Kidney (tissue), 10 donors: ENCODE measurements at regions not wholly inside any gene's neighbourhood (a gene's known extent, or its start where the extent isn't known, plus 50 kb on each side); places are given as distances from the start of the nearest gene placed in this dataset.
"Not testable (repeated sequence)": the region's sequence is repeated elsewhere in the genome, so short reads cannot be mapped to it uniquely, and the experiment has no call there.

Source experiments
- DNase-seq, 5 donors: peaks; one replicate each; pipeline ENCODE4 v3.0.0-alpha.2; 2013 to 2020
- FAIRE-seq: peaks from 2 replicates; lab custom pipeline; 2012; peaks lifted over from hg19 to GRCh38; lab: Jason Lieb, UNC
- H3K27ac ChIP-seq, 2 donors: one replicate each; pipeline ENCODE4 v1.7.0; 2013; ENCODE audit warnings: low read depth in 2 of 2, low read length in 2 of 2, inconsistent platforms in 1 of 2
- H3K27me3 ChIP-seq: one replicate; pipeline ENCODE4 v1.7.1; 2013; ENCODE audit warnings: low read length, inconsistent platforms; ENCODE audit not compliant: control insufficient read depth, insufficient read depth
- H3K36me3 ChIP-seq, 3 donors: one replicate each; pipeline versions ENCODE4 v1.7.0 to v1.7.1; 2013; ENCODE audit warnings: low read length in 3 of 3, control low read depth in 1 of 3, inconsistent platforms in 1 of 3; ENCODE audit not compliant: insufficient read depth in 3 of 3, control insufficient read depth in 2 of 3
- H3K4me1 ChIP-seq, 3 donors: one replicate each; pipeline versions ENCODE4 v1.7.0 to v1.7.1; 2013; ENCODE audit warnings: low read length in 3 of 3, inconsistent platforms in 1 of 3, low read depth in 1 of 3; ENCODE audit not compliant: control insufficient read depth in 2 of 3, insufficient read depth in 2 of 3
- H3K4me3 ChIP-seq, 3 donors: one replicate each; pipeline versions ENCODE4 v1.7.0 to v1.8.1; 2013; ENCODE audit warnings: low read length in 3 of 3, control low read depth in 1 of 3, inconsistent platforms in 1 of 3
- H3K9ac ChIP-seq, 3 donors: one replicate each; pipeline versions ENCODE4 v1.7.0 to v1.7.1; 2013; ENCODE audit warnings: low read length in 3 of 3, control low read depth in 1 of 3, inconsistent platforms in 1 of 3
- H3K9me3 ChIP-seq, 3 donors: one replicate each; pipeline versions ENCODE4 v1.7.0 to v1.7.1; 2013; ENCODE audit warnings: low read length in 3 of 3, control low read depth in 1 of 3, inconsistent platforms in 1 of 3; ENCODE audit not compliant: control insufficient read depth in 2 of 3, insufficient read depth in 1 of 3
- intact Hi-C: fragments of 100-400 bp; cut with DNase I; formaldehyde crosslinking; loops from one replicate; pipeline ENCODE4 v1.11.1; 2022
- donor health status: control.
- donor health status: control.
- donor health status: DM: yes; HTN: yes; CAD: no.
- donor health status: Normal renal cell carcinoma (clear cell type).

GRCh38 chr1:234816186-234816851, 206.3 kb upstream of the IRF2BP2 start:
- H3K36me3 ChIP-seq, H3K27me3 ChIP-seq, intact Hi-C loops, FAIRE-seq, H3K4me3 ChIP-seq, H3K4me1 ChIP-seq, H3K9ac ChIP-seq, H3K9me3 ChIP-seq: not testable (repeated sequence)
- DNase-seq = peak in 1 of 5 donors; percentile 75
- peak overlapping the region; percentile 32 to 83 for H3K27ac ChIP-seq

- peak overlapping the region; percentile 67 to 80 for H3K27ac ChIP-seq
- H3K9me3 ChIP-seq, H3K27me3 ChIP-seq: not testable (repeated sequence)
Measured at GRCh38 chr1:234815295-234815815, 205.4 kb upstream of the IRF2BP2 start.

GRCh38 chr1:234814235-234814634, 204.3 kb upstream of the IRF2BP2 start:
- H3K9me3 ChIP-seq, H3K36me3 ChIP-seq, H3K27ac ChIP-seq, FAIRE-seq, H3K27me3 ChIP-seq, intact Hi-C loops, DNase-seq, H3K4me1 ChIP-seq, H3K9ac ChIP-seq, H3K4me3 ChIP-seq: not testable (repeated sequence)

More at GRCh38 chr1:234815295-234815815, 205.4 kb upstream of the IRF2BP2 start:
- DNase-seq, H3K36me3 ChIP-seq, H3K9ac ChIP-seq, intact Hi-C loops, H3K4me3 ChIP-seq, H3K4me1 ChIP-seq, FAIRE-seq: not testable (repeated sequence)

GRCh38 chr1:234811824-234812223, 201.8 kb upstream of the IRF2BP2 start:
- H3K36me3 ChIP-seq, H3K27ac ChIP-seq, H3K9ac ChIP-seq, H3K4me3 ChIP-seq, FAIRE-seq, H3K9me3 ChIP-seq, H3K27me3 ChIP-seq, H3K4me1 ChIP-seq, intact Hi-C loops: not testable (repeated sequence)
- DNase-seq = peak in 3 of 5 donors; percentile 48 to 70 (median 68)

- H3K4me3 ChIP-seq, H3K9me3 ChIP-seq, DNase-seq, H3K4me1 ChIP-seq, intact Hi-C loops, H3K9ac ChIP-seq, H3K27ac ChIP-seq, H3K36me3 ChIP-seq, H3K27me3 ChIP-seq, FAIRE-seq: not testable (repeated sequence)
Measured at GRCh38 chr1:234810726-234811125, 200.7 kb upstream of the IRF2BP2 start.

- H3K36me3 ChIP-seq, H3K27me3 ChIP-seq, H3K4me1 ChIP-seq, H3K9ac ChIP-seq, H3K4me3 ChIP-seq, intact Hi-C loops, DNase-seq, FAIRE-seq, H3K27ac ChIP-seq, H3K9me3 ChIP-seq: not testable (repeated sequence)
Measured at GRCh38 chr1:234809854-234810245, 199.9 kb upstream of the IRF2BP2 start.

GRCh38 chr1:234808943-234809853, 199.2 kb upstream of the IRF2BP2 start:
- intact Hi-C loops, H3K4me3 ChIP-seq, H3K9me3 ChIP-seq, H3K27ac ChIP-seq, H3K36me3 ChIP-seq, H3K4me1 ChIP-seq, H3K9ac ChIP-seq, H3K27me3 ChIP-seq, FAIRE-seq: not testable (repeated sequence)
- peak; percentile 63 to 91 (median 72) for DNase-seq

GRCh38 chr1:234808459-234808858, 198.5 kb upstream of the IRF2BP2 start:
- H3K4me1 ChIP-seq, H3K36me3 ChIP-seq, H3K4me3 ChIP-seq, H3K27ac ChIP-seq, FAIRE-seq, DNase-seq, H3K9me3 ChIP-seq, H3K9ac ChIP-seq, H3K27me3 ChIP-seq, intact Hi-C loops: not testable (repeated sequence)
